ENCODE measurements at regions not wholly inside any gene's neighbourhood (a gene's known extent, or its start where the extent isn't known, plus 50 kb on each side); places are given as distances from the start of the nearest gene placed in this dataset.

DNA sequence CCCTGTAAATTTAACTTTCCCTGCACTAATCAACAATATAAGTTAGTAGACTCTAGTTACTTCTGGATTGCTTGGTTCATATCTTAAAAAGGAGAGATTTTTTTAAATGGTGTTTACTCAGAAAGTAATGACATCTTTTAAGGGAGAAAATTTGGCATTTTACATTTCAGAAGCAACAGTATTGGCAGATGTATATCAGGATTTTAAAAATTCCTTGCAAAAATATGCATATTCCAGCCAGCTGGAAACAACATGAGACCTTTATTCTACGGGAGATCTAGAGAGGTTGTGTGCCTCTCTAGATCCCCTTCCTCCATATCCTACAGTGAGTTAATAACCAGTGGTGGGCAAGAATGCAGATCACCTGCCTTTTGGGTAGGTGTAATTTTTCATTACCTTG, 848.2 kb downstream of the USP25 start:
- TF ChIP-seq POLR2A (IDR thresholded peaks at IDR 0.05): no peak
- TF ChIP-seq, protein P1, sequence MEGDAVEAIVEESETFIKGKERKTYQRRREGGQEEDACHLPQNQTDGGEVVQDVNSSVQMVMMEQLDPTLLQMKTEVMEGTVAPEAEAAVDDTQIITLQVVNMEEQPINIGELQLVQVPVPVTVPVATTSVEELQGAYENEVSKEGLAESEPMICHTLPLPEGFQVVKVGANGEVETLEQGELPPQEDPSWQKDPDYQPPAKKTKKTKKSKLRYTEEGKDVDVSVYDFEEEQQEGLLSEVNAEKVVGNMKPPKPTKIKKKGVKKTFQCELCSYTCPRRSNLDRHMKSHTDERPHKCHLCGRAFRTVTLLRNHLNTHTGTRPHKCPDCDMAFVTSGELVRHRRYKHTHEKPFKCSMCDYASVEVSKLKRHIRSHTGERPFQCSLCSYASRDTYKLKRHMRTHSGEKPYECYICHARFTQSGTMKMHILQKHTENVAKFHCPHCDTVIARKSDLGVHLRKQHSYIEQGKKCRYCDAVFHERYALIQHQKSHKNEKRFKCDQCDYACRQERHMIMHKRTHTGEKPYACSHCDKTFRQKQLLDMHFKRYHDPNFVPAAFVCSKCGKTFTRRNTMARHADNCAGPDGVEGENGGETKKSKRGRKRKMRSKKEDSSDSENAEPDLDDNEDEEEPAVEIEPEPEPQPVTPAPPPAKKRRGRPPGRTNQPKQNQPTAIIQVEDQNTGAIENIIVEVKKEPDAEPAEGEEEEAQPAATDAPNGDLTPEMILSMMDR (IDR thresholded peaks at IDR 0.05 in 4 of 5, conservative IDR thresholded peaks at IDR 0.05 in 1 of 5): no peak
- Histone ChIP-seq H3K36me3 (no peaks in the 10 kb centered on the region), H3K4me3 (no peak overlapping the region), H3K27me3 (no peaks in the 10 kb centered on the region), H3K4me1 (peaks cover 20 to 32% of the 10 kb centered on the region in 2 donors), H3K9me3 (no peaks in the 10 kb centered on the region), H3K27ac (peak overlapping the region in 1 of 4 donors; percentile 19)
- in situ Hi-C loops (cut with MboI; ENCODE audit: low sequenced_read_pairs in 4 of 4): loop anchor here in 1 of 4 donors (25.0 kb wide), 2 partner anchors 391 to 491 kb away; no protein-coding TSS in a partner anchor
- ATAC-seq (no peak), DNase-seq (no peak)
- intact Hi-C loops (cut with DNase I; ENCODE audit: low total_unique reads): loop anchor here (10.0 kb wide), 1 partner anchor 383 kb away; no protein-coding TSS in a partner anchor

DNA sequence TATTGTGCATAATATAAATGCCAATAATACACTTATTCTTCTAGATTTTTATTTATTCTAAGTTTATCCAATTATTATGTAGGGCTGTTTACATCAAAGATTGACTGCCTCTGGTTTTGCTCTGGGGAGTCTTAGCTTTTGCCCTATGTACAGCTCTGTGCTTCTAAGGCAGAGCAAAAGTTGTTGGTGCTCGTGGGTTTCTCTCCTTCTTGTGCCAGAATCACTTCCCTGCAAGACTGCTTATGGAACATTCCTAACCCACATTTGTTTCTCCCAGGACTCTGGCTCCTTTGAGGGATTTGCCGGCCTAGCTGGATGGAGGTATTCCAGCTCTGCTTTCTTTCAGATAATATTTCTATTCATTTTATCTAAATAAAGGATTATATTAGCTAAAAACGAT, 849.1 kb downstream of the USP25 start:
- peak overlapping the region; percentile 2 to 52 (median 48) for H3K27ac ChIP-seq
- in situ Hi-C loops (cut with MboI; ENCODE audit: low sequenced_read_pairs in 4 of 4): loop anchor here in 1 of 4 donors (25.0 kb wide), 2 partner anchors 392 to 492 kb away; no protein-coding TSS in a partner anchor
- H3K4me1 ChIP-seq: peaks cover 16 to 32% of the 10 kb centered on the region in 2 donors
- H3K4me3 ChIP-seq: peak overlapping the region in 2 of 4 donors; percentile 10 to 35
- no peaks in the 10 kb centered on the region for H3K9me3 ChIP-seq
- TF ChIP-seq, protein P1 (IDR thresholded peaks at IDR 0.05 in 4 of 5, conservative IDR thresholded peaks at IDR 0.05 in 1 of 5): no peak
- TF ChIP-seq POLR2A (IDR thresholded peaks at IDR 0.05): no peak
- intact Hi-C loops (cut with DNase I; ENCODE audit: low total_unique reads): loop anchor here (10.0 kb wide), 1 partner anchor 384 kb away; no protein-coding TSS in a partner anchor
- no peaks in the 10 kb centered on the region for H3K27me3 ChIP-seq
- no peak for ATAC-seq
- H3K36me3 ChIP-seq: no peaks in the 10 kb centered on the region
- no peak for DNase-seq

DNA sequence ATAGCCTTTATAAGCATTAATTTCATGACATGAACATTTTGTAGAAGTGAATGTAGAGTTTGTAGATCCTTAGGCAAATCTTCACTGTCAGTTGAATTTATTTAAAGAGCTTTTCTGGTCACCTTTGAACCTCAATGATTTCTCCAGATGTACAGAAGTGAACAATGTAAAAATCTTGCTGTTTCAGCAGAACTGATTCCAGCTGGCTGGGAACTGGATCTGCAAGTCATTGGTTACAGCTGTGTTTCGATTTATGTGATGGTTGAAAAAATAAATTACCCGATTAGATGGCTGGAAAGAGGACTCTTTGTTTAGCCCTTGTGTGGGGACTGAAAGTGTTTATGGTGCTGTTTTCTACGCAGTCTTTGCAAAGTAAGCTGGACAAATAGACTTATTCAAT, 849.8 kb downstream of the USP25 start:
- no peaks in the 10 kb centered on the region for H3K27me3 ChIP-seq
- no peak for TF ChIP-seq POLR2A (IDR thresholded peaks at IDR 0.05)
- TF ChIP-seq, protein P1 (IDR thresholded peaks at IDR 0.05 in 4 of 5, conservative IDR thresholded peaks at IDR 0.05 in 1 of 5): no peak
- DNase-seq (no peak), ATAC-seq (no peak)
- intact Hi-C loops (cut with DNase I; ENCODE audit: low total_unique reads) (loop anchor here (10.0 kb wide), 1 partner anchor 385 kb away; no protein-coding TSS in a partner anchor), in situ Hi-C loops (cut with MboI; ENCODE audit: low sequenced_read_pairs in 4 of 4) (loop anchor here in 1 of 4 donors (25.0 kb wide), 2 partner anchors 392 to 492 kb away; no protein-coding TSS in a partner anchor)
- peak overlapping the region in 2 of 4 donors; percentile 10 to 35 for H3K4me3 ChIP-seq
- peak overlapping the region; percentile 2 to 52 (median 48) for H3K27ac ChIP-seq
- peaks cover 14 to 32% of the 10 kb centered on the region in 2 donors for H3K4me1 ChIP-seq
- H3K36me3 ChIP-seq: no peaks in the 10 kb centered on the region
- no peaks in the 10 kb centered on the region for H3K9me3 ChIP-seq

DNA sequence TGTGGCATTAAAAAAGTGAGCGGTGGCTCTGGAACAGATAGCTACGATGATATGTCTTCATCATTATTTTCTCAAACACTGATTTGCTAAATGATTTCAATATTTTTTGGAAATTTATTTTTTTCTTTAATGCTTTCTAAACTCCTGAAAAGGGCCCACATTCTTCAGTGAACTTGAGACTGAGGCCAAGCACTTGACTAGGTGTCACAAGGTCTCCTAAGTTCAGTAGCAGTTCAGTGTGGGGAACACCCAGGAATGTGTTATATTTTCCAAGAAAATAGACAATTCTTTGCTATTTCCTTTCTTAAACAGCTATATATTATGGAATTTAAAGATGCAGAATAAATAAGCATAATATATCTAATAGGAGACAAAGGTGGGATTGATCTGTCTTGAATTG, 850.9 kb downstream of the USP25 start:
- H3K27ac ChIP-seq: peak overlapping the region; percentile 2 to 45 (median 9)
- ATAC-seq: no peak
- H3K4me3 ChIP-seq: no peak overlapping the region
- no peaks in the 10 kb centered on the region for H3K36me3 ChIP-seq
- TF ChIP-seq, protein P1 (IDR thresholded peaks at IDR 0.05 in 4 of 5, conservative IDR thresholded peaks at IDR 0.05 in 1 of 5): no peak
- no peak for TF ChIP-seq POLR2A (IDR thresholded peaks at IDR 0.05)
- no peak for DNase-seq
- H3K27me3 ChIP-seq: no peaks in the 10 kb centered on the region
- in situ Hi-C loops (cut with MboI; ENCODE audit: low sequenced_read_pairs in 4 of 4): loop anchor here in 2 of 4 donors (10.0 to 25.0 kb wide), 5 partner anchors 46 to 493 kb away; no protein-coding TSS in a partner anchor
- intact Hi-C loops (cut with DNase I; ENCODE audit: low total_unique reads): loop anchor here (10.0 kb wide), 1 partner anchor 266 kb away; no protein-coding TSS in a partner anchor
- H3K4me1 ChIP-seq: peaks cover 15 to 32% of the 10 kb centered on the region in 2 donors
- H3K9me3 ChIP-seq: no peaks in the 10 kb centered on the region

All from gastrocnemius medialis (tissue), 4 donors.